ENCODE measurements at regions not wholly inside any gene's neighbourhood (a gene's known extent, or its start where the extent isn't known, plus 50 kb on each side); places are given as distances from the start of the nearest gene placed in this dataset.
A peak's percentile ranks its signal among the peaks of the same experiment; 100 is the strongest.
"Not testable (repeated sequence)": the region's sequence is repeated elsewhere in the genome, so short reads cannot be mapped to it uniquely, and the experiment has no call there.

DNA sequence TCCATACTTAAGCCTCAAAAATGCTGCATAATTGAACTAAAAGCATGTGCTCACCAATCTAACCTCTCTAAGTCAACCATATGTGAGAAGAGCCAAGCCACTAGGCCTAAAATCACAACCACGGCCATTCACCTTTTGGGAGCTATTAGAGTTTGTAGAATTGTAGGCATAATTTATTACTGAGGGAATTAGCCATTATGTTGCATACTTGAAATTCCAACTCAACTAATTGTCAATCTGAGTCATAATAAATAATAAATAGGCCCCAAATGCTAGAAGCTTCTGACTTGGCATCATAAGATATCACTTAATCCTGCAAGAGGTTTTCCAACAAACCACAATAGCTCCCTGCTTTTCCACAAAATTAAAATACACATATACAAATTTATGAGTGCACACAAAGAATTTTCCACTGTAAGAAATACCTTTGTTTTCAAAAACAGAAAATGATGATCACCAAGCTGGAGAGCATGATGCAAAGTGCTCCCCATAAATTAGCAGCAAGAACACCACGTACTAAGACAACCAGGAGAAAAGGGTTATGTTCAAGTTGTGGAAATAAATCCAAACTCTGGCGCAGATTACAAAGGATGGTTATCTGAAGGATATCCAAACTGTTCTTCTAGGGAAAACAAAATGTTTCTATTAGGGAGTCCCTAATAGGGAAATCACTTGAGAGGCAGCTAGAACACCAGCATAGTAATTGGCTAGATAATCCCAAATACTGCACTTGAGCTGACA is 250.0 kb upstream of the SLC30A5 start:
- DNase-seq (ENCODE audit: low spot score in 2 of 2) (no peak), ATAC-seq (no peak)
- no peak overlapping the region for H3K27ac Mint-ChIP-seq
- no peaks in the 10 kb centered on the region for H3K36me3 Mint-ChIP-seq
- H3K9me3 Mint-ChIP-seq, result no peaks in the 10 kb centered on the region

DNA sequence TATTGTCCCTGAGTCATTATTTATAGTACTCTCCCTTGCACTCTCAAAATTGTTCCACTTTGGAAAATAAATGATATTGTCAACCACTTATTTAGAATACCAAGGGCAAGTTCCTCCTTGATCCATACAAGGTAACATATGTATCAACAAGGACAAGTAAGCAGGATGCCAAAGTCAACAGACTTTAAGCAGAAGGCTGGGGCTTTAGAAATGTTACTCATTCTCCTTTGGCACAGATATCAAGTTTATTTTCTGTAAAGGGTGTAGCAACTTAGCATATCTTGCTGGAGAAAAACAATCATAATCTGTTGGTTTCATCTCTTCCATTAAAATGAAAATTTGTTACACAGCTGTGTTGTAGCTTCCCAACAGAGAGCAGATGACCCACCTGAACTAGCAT is 248.7 kb upstream of the SLC30A5 start:
- ATAC-seq, result no peak
- Mint-ChIP-seq H3K27ac (no peak overlapping the region), H3K36me3 (no peaks in the 10 kb centered on the region), H3K9me3 (no peaks in the 10 kb centered on the region)
- no peak for DNase-seq (ENCODE audit: low spot score in 2 of 2)

DNA sequence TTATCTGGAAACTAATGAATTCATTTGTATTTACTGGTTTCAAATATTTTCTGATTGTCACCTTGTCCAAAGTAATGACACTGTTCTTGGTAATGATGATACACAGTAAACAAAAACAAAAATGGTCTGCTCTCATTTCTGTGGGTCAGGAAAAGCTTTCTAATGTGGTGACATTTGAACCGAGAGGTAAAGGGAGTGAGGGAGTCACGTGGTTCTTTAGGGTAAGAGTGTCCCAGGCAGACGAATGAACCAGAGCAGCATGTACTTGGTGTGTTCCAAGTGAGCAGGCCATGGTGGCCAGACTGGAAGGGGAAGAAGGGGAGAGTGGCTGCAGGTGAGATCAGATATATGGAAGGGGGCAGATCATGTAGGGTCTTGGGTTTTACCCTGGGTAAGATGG is 247.0 kb upstream of the SLC30A5 start:
- Mint-ChIP-seq H3K36me3 (no peaks in the 10 kb centered on the region), H3K27ac (no peak overlapping the region), H3K9me3 (peaks cover 4 to 5% of the 10 kb centered on the region in 2 donors)
- DNase-seq (ENCODE audit: low spot score in 2 of 2), result no peak
- ATAC-seq, result no peak

DNA sequence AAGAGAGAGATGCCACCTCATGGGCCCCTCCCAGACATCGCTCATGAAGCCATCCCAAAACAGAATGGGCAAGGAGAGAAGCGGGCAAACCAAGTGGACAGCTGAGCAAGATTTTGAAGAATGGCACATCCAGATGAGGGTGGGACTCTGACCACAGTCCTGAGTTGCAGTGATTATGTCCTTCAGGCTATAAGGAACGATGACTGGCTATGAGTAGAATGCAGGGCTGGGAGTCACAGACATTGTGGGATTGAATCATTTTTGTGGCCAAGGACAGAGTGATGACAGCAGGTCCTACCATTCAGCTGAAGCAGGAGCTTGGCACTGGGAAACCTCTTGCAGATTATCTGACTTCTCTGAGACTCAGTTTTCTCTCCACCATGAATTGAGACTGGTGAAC is 245.7 kb upstream of the SLC30A5 start:
- no peaks in the 10 kb centered on the region for H3K36me3 Mint-ChIP-seq
- H3K9me3 Mint-ChIP-seq, result peaks cover 8% of the 10 kb centered on the region in 2 donors
- ATAC-seq, result no peak
- H3K27ac Mint-ChIP-seq, result no peak overlapping the region
- no peak for DNase-seq (ENCODE audit: low spot score in 2 of 2)

DNA sequence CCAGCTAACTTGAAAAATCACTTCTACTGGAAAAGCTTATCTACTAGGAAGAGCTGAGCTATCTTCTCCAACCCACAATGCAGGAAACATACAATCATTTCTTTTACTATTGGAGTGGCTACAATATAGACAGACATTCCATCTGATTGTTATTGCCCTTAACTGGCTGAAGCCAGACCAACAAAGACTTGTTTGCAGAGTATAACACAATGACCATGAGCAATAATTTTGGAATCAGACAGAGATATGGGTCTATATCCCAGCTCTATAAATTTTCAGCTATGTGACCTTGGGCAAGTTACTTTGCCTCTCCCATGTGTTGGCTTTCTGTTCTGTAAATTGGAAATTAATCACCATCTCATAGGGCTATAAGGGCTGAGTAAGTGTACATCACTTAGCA is 244.7 kb upstream of the SLC30A5 start:
- Mint-ChIP-seq H3K27ac (no peak overlapping the region), H3K36me3 (no peaks in the 10 kb centered on the region), H3K9me3 (peaks cover 8% of the 10 kb centered on the region in 2 donors)
- ATAC-seq (no peak), DNase-seq (ENCODE audit: low spot score in 2 of 2) (no peak)

DNA sequence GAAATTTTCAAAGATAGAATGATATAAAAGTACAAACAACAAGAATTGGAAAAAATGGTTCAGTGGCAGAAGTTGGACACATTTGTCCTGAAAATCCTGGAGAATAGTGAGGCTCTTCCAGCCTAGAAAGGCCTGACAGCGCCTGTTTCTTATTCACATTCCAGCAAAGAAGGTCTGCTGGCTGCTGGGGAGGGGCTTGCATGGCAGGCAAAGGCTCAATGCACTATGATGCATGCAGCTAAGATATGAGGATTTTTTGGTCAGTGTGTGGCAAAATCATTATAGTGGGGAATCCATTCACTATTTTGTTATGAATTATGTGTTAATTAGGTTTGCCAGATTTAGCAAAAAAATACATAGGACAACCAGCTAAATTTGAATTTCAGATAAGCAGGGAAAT is 243.9 kb upstream of the SLC30A5 start:
- H3K9me3 Mint-ChIP-seq, result peaks cover 8% of the 10 kb centered on the region in 2 donors
- H3K27ac Mint-ChIP-seq, result no peak overlapping the region
- ATAC-seq, result no peak

DNA sequence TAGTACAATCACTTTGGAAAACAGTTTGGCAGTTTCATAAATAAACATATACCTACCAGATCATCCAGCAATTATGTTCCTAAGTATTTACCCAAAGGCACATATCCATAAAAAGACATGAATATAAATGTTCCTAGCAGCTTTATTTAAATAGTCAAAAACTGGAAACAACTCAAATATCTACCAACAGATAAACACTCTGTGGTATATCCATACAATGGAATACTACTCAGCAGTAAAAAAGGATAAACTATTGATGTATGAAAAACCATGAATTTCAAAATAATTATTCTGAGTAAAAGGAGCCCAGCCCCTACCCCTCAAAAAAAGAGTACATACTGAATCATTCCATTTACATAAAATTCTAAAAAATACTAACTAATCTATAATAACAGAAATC is 232.7 kb upstream of the SLC30A5 start:
- no peak overlapping the region for H3K27ac Mint-ChIP-seq
- DNase-seq (ENCODE audit: low spot score in 2 of 2) (no peak), ATAC-seq (no peak)
- peaks cover 4 to 14% of the 10 kb centered on the region in 2 donors for H3K36me3 Mint-ChIP-seq
- H3K9me3 Mint-ChIP-seq, result peaks cover 0 to 19% of the 10 kb centered on the region in 2 donors

More for the DNA sequence above, 243.9 kb upstream of the SLC30A5 start:
- no peaks in the 10 kb centered on the region for H3K36me3 Mint-ChIP-seq
- DNase-seq (ENCODE audit: low spot score in 2 of 2), result no peak

DNA sequence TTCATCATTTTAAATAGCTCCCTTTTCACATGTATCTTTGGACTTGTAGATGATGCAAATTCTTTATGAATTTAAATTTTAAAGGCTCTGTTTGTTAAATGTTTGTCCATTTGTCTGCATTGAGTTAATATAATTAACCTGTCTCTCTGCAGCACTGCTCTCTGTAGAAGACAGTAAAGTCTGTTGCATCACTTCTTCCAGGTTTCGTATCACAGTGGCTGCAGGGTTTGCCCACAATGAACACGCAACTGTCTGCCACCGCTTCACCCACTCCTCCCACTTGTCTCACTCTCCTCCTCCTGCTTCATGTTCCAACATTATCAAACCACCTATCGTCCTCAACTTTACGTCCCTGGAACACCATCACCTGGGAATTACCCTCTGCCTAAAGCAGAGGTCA is 231.3 kb upstream of the SLC30A5 start:
- H3K27ac Mint-ChIP-seq, result no peak overlapping the region
- no peak for DNase-seq (ENCODE audit: low spot score in 2 of 2)
- peaks cover 4 to 14% of the 10 kb centered on the region in 2 donors for H3K36me3 Mint-ChIP-seq
- ATAC-seq, result no peak
- peaks cover 0 to 14% of the 10 kb centered on the region in 2 donors for H3K9me3 Mint-ChIP-seq

DNA sequence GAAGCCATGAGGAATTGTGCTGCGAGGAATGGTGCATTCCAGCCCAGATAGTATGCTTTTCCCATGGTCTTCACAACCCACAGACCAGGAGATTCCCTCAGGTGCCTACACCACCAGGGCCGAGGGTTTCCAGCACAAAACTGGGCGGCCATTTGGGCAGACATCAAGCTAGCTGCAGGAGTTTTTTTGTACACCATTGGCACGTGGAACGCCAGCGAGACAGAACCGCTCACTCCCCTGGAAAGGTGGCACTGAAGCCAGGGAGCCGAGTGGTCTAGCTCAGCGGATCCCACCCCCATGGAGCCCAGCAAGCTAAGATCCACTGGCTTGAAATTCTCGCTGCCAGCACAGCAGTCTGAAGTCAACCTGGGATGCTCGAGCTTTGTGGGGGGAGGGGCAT is 228.6 kb upstream of the SLC30A5 start:
- Mint-ChIP-seq H3K36me3 (peaks cover 4 to 14% of the 10 kb centered on the region in 2 donors), H3K9me3 (peaks cover 0 to 14% of the 10 kb centered on the region in 2 donors)
- H3K27ac Mint-ChIP-seq; ATAC-seq; DNase-seq (ENCODE audit: low spot score in 2 of 2): not testable (repeated sequence)

DNA sequence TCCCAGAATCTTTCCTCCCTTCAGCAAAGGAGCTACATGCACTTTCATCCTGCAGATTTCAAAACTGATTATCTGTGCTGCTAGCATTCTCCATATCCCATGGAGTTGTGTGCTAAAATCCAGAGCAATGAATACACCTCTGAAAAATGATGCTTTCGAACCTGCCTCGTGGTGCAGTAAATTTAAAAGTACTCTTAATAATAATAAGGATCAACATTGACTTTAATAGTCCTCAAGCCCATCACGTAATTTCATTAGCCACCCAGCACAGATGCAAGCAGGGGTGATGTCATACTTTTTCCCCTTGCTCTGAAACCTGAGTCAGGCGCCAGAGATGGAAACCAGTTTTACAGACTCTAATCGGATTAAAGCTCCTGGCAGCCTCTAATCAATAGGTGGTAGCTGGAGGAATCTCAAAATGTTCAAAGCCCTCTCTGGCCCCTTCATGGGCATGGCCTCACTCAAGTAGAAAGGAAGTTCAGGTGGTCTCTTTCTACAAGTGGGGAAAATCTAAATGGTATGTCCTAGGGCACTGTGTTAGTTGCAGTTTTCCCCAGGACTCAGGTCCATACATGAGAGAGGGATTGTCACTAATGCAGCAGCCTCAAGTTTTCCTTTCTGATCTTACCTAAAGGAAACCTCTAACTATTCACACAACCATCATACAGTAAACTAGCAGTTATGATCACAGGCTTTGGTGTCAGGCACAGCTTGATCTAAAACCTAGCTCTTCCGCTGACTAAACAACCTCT is 221.6 kb upstream of the SLC30A5 start:
- no peaks in the 10 kb centered on the region for H3K9me3 Mint-ChIP-seq
- no peaks in the 10 kb centered on the region for H3K36me3 Mint-ChIP-seq
- ATAC-seq, result no peak
- DNase-seq (ENCODE audit: low spot score in 2 of 2), result no peak
- H3K27ac Mint-ChIP-seq, result no peak overlapping the region

DNA sequence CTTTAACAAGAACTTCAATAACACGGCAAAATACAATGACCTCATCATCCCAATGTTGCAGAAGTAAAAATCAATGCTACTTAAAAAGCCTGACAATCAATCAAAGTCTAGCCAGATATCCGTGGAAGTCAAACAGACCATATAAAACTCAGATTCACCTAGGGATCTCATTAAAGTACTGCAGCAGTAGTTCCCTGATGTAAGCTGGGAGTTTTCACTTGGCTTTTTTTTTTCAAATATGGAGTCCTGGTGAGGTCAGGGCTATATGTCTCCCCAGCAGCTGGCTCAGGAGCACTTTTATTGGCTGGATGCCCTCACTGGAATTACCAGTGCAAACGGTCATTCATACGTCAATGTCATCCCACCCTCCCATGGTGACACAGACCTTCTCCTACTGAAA is 220.6 kb upstream of the SLC30A5 start:
- no peak for DNase-seq (ENCODE audit: low spot score in 2 of 2)
- no peak for ATAC-seq
- Mint-ChIP-seq H3K27ac (no peak overlapping the region), H3K9me3 (no peaks in the 10 kb centered on the region), H3K36me3 (no peaks in the 10 kb centered on the region)

DNA sequence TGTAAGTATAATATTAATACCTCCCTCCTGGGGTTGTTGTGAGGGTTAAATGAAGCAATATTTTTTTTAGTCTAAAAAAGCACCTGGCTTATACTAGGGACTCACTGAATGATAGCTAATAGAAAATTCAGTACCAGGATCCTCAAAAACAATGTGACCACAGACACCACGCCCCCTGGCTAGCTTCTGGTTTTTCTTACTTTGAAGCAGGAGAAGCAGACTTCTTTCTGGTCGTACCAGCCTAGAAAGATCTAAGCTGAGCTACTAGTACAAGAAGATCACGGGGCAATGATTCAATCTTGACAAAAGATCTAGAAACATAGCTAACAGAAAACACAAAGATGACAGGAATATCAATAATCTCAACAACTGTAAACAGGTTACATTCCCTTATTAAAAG is 218.5 kb upstream of the SLC30A5 start:
- ATAC-seq (no peak), DNase-seq (ENCODE audit: low spot score in 2 of 2) (no peak)
- Mint-ChIP-seq H3K9me3 (no peaks in the 10 kb centered on the region), H3K27ac (peak overlapping the region in 1 of 2 donors; percentile 10), H3K36me3 (no peaks in the 10 kb centered on the region)

DNA sequence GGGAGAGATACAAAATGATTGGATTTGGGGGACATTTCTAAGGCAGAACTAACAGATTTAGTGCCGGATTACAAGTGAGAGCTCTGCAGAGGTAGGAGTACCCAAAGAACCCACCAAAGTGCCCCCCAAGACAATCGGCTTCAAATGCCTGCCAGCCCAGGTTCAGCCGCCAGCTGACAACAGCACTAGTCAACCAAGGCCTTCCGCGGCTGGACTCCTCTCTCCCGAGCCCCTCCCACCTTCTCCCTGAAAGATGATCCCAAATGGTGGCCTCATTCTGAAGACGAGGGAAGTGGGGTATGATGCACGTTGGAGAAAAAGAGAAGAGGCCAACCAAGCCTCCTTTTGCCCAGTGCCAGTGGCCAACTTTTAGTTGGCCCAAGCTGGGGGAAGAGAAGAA is 210.4 kb upstream of the SLC30A5 start:
- H3K9me3 Mint-ChIP-seq, result peaks cover 0 to 4% of the 10 kb centered on the region in 2 donors
- H3K27ac Mint-ChIP-seq, result no peak overlapping the region
- no peaks in the 10 kb centered on the region for H3K36me3 Mint-ChIP-seq
- no peak for DNase-seq (ENCODE audit: low spot score in 2 of 2)
- ATAC-seq, result no peak

DNA sequence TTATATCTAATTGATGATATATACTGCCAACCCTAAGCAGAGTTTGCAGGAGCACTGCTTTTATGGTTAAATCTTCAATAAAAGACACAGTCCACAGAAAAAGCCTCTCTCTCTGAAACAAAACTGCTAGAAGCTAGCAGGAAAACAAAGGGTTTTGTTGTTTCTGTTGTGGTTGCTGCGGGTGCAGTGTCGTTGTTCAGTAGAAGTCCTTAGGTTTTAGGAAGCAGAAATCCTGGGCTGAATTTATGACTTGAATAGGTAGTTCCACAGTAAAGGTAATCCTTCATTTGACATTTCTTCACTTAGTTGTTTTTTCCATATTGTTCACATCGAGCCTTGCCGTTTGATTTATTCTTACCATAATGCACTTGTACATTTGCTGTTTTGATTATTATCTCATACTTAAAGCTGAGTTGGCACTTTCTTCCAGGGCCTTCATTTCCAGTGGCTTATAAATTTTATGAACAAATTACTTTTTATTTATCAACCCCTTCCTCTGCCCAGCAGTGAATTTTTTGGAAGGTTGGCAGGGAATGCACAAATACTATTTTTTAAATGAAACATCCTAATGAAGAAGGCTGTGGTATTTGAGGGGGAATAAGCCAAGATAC is 209.6 kb upstream of the SLC30A5 start:
- ATAC-seq, result no peak
- Mint-ChIP-seq H3K9me3 (peaks cover 0 to 4% of the 10 kb centered on the region in 2 donors), H3K27ac (no peak overlapping the region), H3K36me3 (no peaks in the 10 kb centered on the region)
- no peak for DNase-seq (ENCODE audit: low spot score in 2 of 2)

DNA sequence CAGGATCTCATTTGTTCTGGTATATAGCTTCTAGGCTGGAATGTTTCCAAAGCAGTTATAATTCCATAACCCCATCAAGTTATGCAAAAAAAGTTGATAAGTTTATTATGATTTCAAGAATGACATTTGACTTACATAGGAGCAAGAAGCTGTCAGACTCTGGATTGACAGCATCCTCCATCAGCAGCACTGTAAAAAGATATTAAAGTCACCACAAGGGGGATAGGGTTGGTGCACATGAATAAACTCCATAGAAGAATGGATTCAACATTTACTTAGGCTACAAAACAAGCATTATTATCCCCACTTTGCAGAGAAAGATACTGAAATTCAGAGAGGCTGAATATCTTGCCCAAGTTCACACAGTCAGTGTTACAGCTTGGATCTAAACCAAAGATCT is 208.9 kb upstream of the SLC30A5 start:
- Mint-ChIP-seq H3K36me3 (no peaks in the 10 kb centered on the region), H3K9me3 (peaks cover 0 to 4% of the 10 kb centered on the region in 2 donors), H3K27ac (no peak overlapping the region)
- ATAC-seq (no peak), DNase-seq (ENCODE audit: low spot score in 2 of 2) (no peak)

DNA sequence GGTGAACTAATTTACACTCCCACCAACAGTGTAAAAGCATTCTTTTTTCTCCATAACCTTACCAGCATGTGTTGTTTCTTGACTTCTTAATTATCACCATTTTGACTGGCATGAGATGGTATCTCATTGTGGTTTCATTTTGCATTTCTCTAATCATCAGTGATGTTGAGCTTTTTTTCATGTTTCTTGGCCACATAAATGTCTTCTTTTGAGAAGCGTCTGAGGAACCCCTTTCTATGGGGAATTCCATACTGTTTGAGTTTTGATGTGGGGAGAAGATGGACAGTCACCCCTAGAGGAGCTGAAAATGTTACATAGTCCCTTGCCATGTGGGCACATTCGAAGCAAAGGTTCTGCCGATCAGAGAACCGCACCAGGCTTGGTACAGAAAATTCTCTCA is 207.0 kb upstream of the SLC30A5 start:
- Mint-ChIP-seq H3K9me3 (peaks cover 0 to 4% of the 10 kb centered on the region in 2 donors), H3K36me3 (no peaks in the 10 kb centered on the region), H3K27ac (no peak overlapping the region)
- no peak for DNase-seq (ENCODE audit: low spot score in 2 of 2)
- ATAC-seq, result no peak

DNA sequence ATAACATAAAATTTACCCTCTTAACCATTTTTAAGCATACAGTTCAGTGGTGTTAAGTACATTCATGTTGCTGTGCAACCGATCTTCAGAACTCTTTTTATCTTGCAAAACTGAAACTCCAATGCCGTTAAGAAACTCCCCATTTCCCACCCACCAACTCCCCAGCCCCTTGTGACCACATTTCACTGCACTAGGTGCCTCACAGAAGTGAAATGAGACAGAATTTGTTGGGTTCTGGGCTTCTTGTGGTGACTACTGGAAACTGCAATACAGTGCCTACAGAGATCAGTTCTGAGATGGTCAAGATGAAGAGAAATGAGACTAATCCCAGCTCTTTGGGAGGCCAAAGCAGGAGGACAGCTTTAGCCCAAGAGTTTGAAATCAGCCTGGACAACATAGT is 202.1 kb upstream of the SLC30A5 start:
- ATAC-seq, result peak; percentile 64 to 97
- Mint-ChIP-seq H3K36me3 (no peaks in the 10 kb centered on the region), H3K9me3 (peaks cover 0 to 4% of the 10 kb centered on the region in 2 donors), H3K27ac (no peak overlapping the region)
- DNase-seq (ENCODE audit: low spot score in 2 of 2), result peak in 1 of 2 donors; percentile 15

All from activated naive CD4-positive, alpha-beta T cell treated with anti-CD3 and anti-CD28 coated beads, Interleukin-2, amount 50 U/mL, for 72 hours (primary cell).